GM23338 (cell line): ENCODE measurements at regions not wholly inside any gene's neighbourhood (a gene's known extent, or its start where the extent isn't known, plus 50 kb on each side); places are given as distances from the start of the nearest gene placed in this dataset.

Experiments
- CTCF ChIP-seq, 2 experiments: fragments of 200-600 bp in 1 of 2; sonication (generic) in 1 of 2; conservative IDR thresholded peaks; 2 replicates each; pipeline versions ENCODE4 v1.5.1 to v1.6.1; 2016 to 2017; ENCODE audit warnings: antibody characterized with exemption in 2 of 2, low read depth in 2 of 2, mild to moderate bottlenecking in 2 of 2, moderate library complexity in 1 of 2
- EZH2 ChIP-seq: fragments of 200-600 bp; sonication (generic); IDR thresholded peaks from one replicate; pipeline ENCODE4 v1.8.0; 2017; ENCODE audit warnings: antibody characterized with exemption, mild to moderate bottlenecking, low read depth; ENCODE audit not compliant: unreplicated experiment
- EZH2phosphoT487 ChIP-seq: fragments of 200-600 bp; sonication (generic); IDR thresholded peaks from one replicate; pipeline ENCODE4 v1.8.1; 2018; ENCODE audit warnings: antibody characterized with exemption; ENCODE audit not compliant: unreplicated experiment

GRCh38 chr4:11183356-11183740, 245.3 kb downstream of the HS3ST1 start:
- TF ChIP-seq CTCF (conservative IDR thresholded peaks at IDR 0.05; ENCODE audit: low read depth in 2 of 2) (no peak), EZH2 (no peak), EZH2phosphoT487 (no peak)
